ENCODE measurements at regions not wholly inside any gene's neighbourhood (a gene's known extent, or its start where the extent isn't known, plus 50 kb on each side); places are given as distances from the start of the nearest gene placed in this dataset.

- Histone ChIP-seq H3K9me1 (replicated peaks; ENCODE audit: control insufficient read depth, extremely low read depth, insufficient read depth, low read length) (no peaks in the 10 kb centered on the region), H2AFZ (ENCODE audit: low read depth, low read length) (no peak overlapping the region), H3K9me3 (replicated peaks; ENCODE audit: control insufficient read depth, insufficient read depth, low read length) (peaks cover 2% of the 10 kb centered on the region), H3K79me2 (ENCODE audit: control insufficient read depth, insufficient read depth, low read length) (no peaks in the 10 kb centered on the region), H3K36me3 (ENCODE audit: control insufficient read depth in 2 of 2, extremely low read depth in 1 of 2, insufficient read depth in 2 of 2, low read length in 2 of 2) (no peaks in the 10 kb centered on the region), H3K27ac (ENCODE audit: insufficient read depth, low read depth, low read length) (no peak overlapping the region), H3K9ac (replicated peaks; ENCODE audit: extremely low read depth, insufficient read depth, low read length) (no peak overlapping the region), H3K4me2 (ENCODE audit: insufficient read depth, low read length) (no peak overlapping the region), H3K4me3 (replicated peaks in 1 of 3; ENCODE audit: insufficient read depth in 1 of 3, low read depth in 1 of 3, low read length in 3 of 3) (no peak overlapping the region), H4K20me1 (replicated peaks; ENCODE audit: control insufficient read depth, extremely low read depth, insufficient read depth, low read length) (no peaks in the 10 kb centered on the region), H3K27me3 (ENCODE audit: control insufficient read depth in 2 of 2, insufficient read depth in 2 of 2, low read length in 2 of 2) (no peaks in the 10 kb centered on the region), H3K4me1 (ENCODE audit: control insufficient read depth, extremely low read depth, insufficient read depth, low read length) (no peaks in the 10 kb centered on the region)
- FAIRE-seq (no peak), DNase-seq (ENCODE audit: low read depth, low spot score) (peak; percentile 26)
- BruUV-seq (replicated peaks): no TSS peak
- intact Hi-C loops (cut with micrococcal nuclease) (no loop called here), dilution Hi-C loops (cut with MboI; ENCODE audit: extremely low pct_ligation_motif_present, low sequenced_read_pairs) (no loop called here)
- ChIA-PET CTCF (no interaction called here), POLR2A (no interaction called here)
- TF ChIP-seq GATA2 (IDR thresholded peaks at IDR 0.05; ENCODE audit: insufficient read depth, insufficient read length, low read depth, low read length) (no peak), MYC (IDR thresholded peaks at IDR 0.05; ENCODE audit: low read depth, low read length) (no peak), POLR2A (IDR thresholded peaks at IDR 0.05; ENCODE audit: low read depth, low read length) (no peak), MAX (IDR thresholded peaks at IDR 0.05; ENCODE audit: insufficient read depth, insufficient read length) (no peak), POLR2AphosphoS5 (IDR thresholded peaks at IDR 0.05; ENCODE audit: insufficient read depth, low read depth, low read length) (no peak), EZH2 (IDR thresholded peaks at IDR 0.05; ENCODE audit: borderline replicate concordance, low read depth, low read length, severe bottlenecking) (no peak), JUN (IDR thresholded peaks at IDR 0.05; ENCODE audit: borderline replicate concordance, insufficient read depth, insufficient read length, low read depth) (no peak), FOS (IDR thresholded peaks at IDR 0.05; ENCODE audit: borderline replicate concordance, insufficient read depth, low read length) (no peak)
- TF ChIP-seq, protein P1, sequence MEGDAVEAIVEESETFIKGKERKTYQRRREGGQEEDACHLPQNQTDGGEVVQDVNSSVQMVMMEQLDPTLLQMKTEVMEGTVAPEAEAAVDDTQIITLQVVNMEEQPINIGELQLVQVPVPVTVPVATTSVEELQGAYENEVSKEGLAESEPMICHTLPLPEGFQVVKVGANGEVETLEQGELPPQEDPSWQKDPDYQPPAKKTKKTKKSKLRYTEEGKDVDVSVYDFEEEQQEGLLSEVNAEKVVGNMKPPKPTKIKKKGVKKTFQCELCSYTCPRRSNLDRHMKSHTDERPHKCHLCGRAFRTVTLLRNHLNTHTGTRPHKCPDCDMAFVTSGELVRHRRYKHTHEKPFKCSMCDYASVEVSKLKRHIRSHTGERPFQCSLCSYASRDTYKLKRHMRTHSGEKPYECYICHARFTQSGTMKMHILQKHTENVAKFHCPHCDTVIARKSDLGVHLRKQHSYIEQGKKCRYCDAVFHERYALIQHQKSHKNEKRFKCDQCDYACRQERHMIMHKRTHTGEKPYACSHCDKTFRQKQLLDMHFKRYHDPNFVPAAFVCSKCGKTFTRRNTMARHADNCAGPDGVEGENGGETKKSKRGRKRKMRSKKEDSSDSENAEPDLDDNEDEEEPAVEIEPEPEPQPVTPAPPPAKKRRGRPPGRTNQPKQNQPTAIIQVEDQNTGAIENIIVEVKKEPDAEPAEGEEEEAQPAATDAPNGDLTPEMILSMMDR (IDR thresholded peaks at IDR 0.05; ENCODE audit: extremely low read depth in 1 of 2, insufficient read depth in 1 of 2, low read depth in 1 of 2, low read length in 2 of 2): no peak
These were observed 1040.3 kb downstream of the TLE1 start for GRCh38 chr9:80649001-80649420.
